ENCODE measurements at regions not wholly inside any gene's neighbourhood (a gene's known extent, or its start where the extent isn't known, plus 50 kb on each side); places are given as distances from the start of the nearest gene placed in this dataset.

DNA sequence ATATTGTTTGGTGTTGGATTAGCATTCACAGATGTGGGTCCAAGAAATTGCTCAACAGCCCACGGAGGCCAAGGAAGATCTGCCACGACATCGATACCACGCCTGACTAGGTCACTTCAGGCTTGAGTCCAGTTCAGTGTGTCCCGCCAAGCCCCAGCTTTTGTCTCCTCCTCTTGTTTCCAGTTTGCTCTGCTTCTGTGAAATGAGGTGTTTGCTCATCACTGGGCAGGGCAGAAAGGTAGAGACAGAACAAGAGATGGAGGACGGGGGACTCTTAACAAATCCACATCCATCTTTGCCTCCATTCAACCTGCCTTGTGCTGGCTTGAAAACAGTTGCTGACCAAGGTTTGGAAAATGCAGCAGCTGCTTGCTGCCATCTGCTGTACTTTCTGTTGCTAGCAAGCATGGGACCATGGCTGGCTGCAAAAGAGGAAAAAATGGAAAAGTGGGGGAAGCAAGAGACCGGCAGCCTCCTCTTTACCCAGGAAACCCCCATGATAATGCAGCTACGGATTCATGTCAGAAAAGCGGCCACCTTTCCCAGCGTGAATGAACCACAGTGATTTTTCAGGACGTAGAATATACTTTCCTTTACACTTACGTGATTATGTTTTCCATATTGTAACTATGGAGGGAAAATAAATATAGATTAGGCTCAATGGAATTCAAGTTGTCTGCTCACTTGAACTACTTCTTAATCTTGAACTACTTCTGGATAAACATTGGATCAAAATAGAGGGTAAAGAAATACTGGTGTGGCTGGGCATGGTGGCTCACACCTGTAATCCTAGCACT lies 80.2 kb upstream of the GREM2 start:
- TF ChIP-seq, protein P1, sequence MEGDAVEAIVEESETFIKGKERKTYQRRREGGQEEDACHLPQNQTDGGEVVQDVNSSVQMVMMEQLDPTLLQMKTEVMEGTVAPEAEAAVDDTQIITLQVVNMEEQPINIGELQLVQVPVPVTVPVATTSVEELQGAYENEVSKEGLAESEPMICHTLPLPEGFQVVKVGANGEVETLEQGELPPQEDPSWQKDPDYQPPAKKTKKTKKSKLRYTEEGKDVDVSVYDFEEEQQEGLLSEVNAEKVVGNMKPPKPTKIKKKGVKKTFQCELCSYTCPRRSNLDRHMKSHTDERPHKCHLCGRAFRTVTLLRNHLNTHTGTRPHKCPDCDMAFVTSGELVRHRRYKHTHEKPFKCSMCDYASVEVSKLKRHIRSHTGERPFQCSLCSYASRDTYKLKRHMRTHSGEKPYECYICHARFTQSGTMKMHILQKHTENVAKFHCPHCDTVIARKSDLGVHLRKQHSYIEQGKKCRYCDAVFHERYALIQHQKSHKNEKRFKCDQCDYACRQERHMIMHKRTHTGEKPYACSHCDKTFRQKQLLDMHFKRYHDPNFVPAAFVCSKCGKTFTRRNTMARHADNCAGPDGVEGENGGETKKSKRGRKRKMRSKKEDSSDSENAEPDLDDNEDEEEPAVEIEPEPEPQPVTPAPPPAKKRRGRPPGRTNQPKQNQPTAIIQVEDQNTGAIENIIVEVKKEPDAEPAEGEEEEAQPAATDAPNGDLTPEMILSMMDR (conservative IDR thresholded peaks at IDR 0.05; ENCODE audit: low read depth, low read length) = peak; percentile 92
- TF ChIP-seq POLR2A (IDR thresholded peaks at IDR 0.05; ENCODE audit: low read depth, low read length) = no peak
- TF ChIP-seq MAFK (IDR thresholded peaks at IDR 0.05; ENCODE audit: low read depth, low read length) = no peak
- TF ChIP-seq SMC3 (IDR thresholded peaks at IDR 0.05; ENCODE audit: low read depth, low read length) = peak; percentile 97
- no peak for TF ChIP-seq RFX5 (IDR thresholded peaks at IDR 0.05; ENCODE audit: low read depth, low read length)
- no peak for TF ChIP-seq FOS (IDR thresholded peaks at IDR 0.05; ENCODE audit: low read depth, low read length)
- TF ChIP-seq MAZ (IDR thresholded peaks at IDR 0.05; ENCODE audit: borderline replicate concordance, low read depth, low read length) = no peak
- no peak for TF ChIP-seq RCOR1 (IDR thresholded peaks at IDR 0.05; ENCODE audit: insufficient replicate concordance, low read length)
- TF ChIP-seq, protein P2, sequence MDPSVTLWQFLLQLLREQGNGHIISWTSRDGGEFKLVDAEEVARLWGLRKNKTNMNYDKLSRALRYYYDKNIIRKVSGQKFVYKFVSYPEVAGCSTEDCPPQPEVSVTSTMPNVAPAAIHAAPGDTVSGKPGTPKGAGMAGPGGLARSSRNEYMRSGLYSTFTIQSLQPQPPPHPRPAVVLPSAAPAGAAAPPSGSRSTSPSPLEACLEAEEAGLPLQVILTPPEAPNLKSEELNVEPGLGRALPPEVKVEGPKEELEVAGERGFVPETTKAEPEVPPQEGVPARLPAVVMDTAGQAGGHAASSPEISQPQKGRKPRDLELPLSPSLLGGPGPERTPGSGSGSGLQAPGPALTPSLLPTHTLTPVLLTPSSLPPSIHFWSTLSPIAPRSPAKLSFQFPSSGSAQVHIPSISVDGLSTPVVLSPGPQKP (IDR thresholded peaks at IDR 0.05; ENCODE audit: borderline replicate concordance, low read depth, low read length) = no peak
- TF ChIP-seq NFE2L2 (IDR thresholded peaks at IDR 0.05; ENCODE audit: low read depth, low read length) = no peak
- TF ChIP-seq CEBPB (IDR thresholded peaks at IDR 0.05; ENCODE audit: low read depth, low read length) = no peak
- TF ChIP-seq MXI1 (IDR thresholded peaks at IDR 0.05; ENCODE audit: borderline replicate concordance, low read depth, low read length) = no peak
